HG03280 (cell line): ENCODE measurements at regions not wholly inside any gene's neighbourhood (a gene's known extent, or its start where the extent isn't known, plus 50 kb on each side); places are given as distances from the start of the nearest gene placed in this dataset.

Source experiments
- ATAC-seq: cut with Tn5 transposase; IDR thresholded peaks from one replicate; pipeline ENCODE4 v1.9.1; 2021; ENCODE audit warnings: mild to moderate bottlenecking, moderate library complexity; ENCODE audit not compliant: unreplicated experiment

DNA sequence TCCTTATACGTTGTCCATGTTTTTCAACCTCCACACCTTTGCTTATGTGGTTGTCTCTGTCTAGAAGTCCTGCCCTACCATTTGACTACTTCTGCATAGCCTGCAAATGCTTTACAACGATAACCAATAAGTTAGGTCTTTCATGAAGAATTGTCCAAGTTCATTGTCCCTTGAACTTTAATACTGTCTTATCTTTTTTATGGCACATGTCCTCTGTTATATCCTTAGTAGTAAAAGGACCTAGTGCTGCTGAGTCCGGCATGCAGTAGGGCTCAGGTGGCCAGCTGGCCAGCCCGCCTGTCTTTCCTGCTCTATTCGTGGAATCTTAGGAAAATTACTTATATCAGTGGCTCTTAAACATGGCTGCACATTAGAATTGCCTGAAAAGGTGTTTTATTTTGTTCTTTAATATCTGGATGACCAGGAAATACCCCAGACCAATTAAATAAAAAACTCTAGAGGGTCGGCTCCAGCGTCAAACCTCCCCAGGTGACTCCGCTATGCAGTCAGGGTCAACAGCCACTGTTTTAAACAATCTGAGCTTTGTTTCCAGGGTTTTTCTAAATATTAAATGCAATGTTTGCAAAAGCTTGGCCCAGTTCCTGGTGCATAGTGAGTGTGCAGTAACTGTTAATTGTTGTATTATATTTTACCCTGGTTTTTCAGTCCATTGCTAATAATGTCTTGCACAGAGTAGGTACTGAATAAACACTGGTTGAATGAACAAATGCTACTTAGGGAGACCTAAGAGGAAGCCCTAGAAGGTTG lies 64.6 kb upstream of the SESN3 start:
- no peak for ATAC-seq

GRCh38 chr11:95294701-95295100 lies 63.7 kb upstream of the SESN3 start:
- ATAC-seq = no peak

- ATAC-seq = no peak
Measured at GRCh38 chr11:95293116-95293515, 62.1 kb upstream of the SESN3 start.

- no peak for ATAC-seq
Measured at GRCh38 chr11:95291946-95292345, 60.9 kb upstream of the SESN3 start.

DNA sequence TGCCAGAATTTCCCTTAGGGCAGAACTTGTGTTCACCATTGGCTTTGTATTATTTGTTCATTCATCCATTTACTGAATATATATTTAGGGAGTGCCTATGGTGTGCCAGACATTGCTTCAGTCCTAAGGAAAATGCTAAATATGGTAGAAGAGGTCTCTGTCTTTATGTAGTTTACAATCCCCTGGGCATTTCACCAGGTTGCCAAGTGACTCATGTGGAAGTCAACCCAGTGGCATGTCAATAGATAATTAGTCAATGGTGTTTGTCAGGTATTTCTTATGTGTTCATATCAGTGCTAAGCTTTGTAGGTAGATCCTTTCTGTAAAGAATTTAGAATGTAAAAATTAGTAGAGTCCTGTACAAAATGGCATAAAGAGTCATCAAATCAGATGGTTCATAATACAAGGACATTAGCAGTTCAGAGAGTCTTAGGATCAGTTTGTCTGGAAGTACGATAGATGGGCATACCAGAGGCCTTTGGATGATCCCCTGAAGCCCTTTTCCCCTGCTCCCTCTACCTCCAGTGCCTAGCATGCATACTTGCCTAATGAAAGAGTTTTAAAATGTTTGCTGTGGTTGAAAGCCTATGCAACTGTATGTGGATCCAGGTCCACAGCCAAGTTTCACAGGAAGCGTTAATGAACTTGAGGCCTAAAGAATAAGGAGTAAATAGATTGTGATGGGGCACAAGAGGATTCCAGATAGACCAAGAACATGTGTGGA lies 58.5 kb upstream of the SESN3 start:
- ATAC-seq = no peak

DNA sequence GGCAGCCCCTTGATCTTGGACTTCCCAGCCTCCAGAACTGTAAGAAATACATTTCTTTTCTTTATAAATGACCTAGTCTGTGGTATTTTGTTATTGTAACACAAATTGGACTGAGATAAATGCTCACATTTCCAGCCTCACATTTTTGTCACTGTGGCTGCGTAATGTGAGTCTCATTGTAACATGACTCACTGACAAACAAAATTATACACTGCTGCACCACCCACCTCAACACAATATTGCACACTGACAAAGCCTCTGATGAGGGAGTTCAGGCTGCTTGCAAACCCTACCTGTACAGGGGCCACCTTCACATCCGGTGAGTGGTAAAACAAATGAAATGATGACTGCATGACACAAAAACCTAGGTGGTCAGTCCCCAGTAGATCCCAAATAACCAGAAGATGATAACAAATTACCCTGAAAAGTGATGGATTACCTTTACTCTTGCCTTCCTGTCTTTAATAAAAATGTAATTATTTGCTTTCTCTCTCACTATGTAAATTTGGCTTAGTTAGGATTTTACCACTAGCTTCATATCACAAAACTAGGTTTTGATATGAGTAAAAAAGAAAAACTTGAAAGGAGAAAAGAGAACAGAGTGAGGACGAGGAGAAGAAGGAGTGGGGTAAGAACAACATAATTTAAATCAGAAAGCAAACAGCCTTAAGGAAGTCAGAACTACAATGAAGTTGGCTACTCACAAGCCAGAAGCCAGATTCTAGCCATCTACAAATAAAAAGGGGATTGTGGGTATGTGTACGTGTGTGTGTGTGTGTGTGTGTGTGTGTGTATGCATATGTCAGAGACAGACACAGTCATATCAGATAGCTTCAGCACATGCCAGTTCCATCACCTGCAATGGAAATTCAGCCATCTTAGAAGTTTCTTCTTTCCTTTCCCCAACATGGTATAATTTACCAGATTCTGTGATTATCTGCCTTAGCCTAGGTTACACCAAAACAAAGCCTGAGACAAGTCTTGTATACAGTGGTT lies 53.4 kb upstream of the SESN3 start:
- ATAC-seq = no peak

GRCh38 chr11:95283650-95284049 lies 52.6 kb upstream of the SESN3 start:
- ATAC-seq = no peak

- no peak for ATAC-seq
Measured at GRCh38 chr11:95283146-95283545, 52.1 kb upstream of the SESN3 start.

DNA sequence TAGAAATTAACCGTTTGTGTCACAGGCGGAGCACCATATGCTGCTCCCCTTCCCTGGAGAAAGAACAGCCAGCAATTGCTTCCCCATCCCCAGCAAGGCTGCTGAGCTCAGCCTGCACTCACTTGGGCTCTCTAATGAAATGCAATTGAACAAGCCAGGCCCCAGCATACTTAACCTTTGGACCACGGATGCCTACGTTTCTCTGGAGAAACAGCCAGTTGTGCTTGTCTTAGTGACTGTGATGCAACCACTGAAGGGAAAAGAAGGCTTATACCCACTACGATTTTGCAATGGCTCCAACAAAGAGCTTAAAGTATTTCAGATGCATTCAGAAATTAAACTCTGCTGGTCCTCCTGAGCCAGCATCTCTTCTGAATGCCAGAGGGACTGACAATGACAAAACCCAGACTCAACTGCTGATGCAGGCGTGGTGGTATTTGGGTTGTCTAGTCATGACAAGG lies 51.3 kb upstream of the SESN3 start:
- ATAC-seq = no peak
